ENCODE measurements at regions not wholly inside any gene's neighbourhood (a gene's known extent, or its start where the extent isn't known, plus 50 kb on each side); places are given as distances from the start of the nearest gene placed in this dataset.

GRCh38 chr3:10766049-10766705 is 49.9 kb upstream of the SLC6A11 start:
- no peak for DNase-seq
